Hepatocyte (in vitro differentiated cells): ENCODE measurements at regions not wholly inside any gene's neighbourhood (a gene's known extent, or its start where the extent isn't known, plus 50 kb on each side); places are given as distances from the start of the nearest gene placed in this dataset.

Source experiments
- EZH2 ChIP-seq: fragments of 200-600 bp; sonication (generic); IDR thresholded peaks from 2 replicates; pipeline ENCODE4 v1.6.1; 2016; ENCODE audit warnings: antibody characterized with exemption, mild to moderate bottlenecking, borderline replicate concordance
- TF ChIP-seq, protein P1 (sequence below): fragments of 200-600 bp; sonication (generic); IDR thresholded peaks from 2 replicates; pipeline ENCODE4 v1.5.1; 2016; ENCODE audit warnings: antibody characterized with exemption, mild to moderate bottlenecking; ENCODE audit not compliant: poor library complexity

DNA sequence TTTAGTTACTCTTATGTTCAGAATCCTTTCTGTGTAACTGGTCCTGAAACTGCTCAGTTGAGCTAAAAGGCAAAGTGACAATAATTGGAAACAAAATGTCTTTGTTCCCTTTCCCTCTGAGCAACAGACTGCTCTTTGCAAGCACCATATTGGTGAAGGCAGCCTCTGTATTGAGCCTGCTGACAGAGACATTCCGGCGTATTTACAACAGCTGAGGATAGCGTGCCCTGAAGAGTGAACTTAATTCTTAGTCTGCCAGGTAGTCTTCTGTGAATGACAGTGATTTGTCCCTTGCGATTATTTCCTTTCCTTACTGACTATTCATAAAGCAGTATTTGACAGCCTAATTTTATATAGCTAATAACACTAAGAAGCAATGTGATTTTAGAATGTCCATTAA, 239.1 kb downstream of the CPS1 start:
- TF ChIP-seq, protein P1, sequence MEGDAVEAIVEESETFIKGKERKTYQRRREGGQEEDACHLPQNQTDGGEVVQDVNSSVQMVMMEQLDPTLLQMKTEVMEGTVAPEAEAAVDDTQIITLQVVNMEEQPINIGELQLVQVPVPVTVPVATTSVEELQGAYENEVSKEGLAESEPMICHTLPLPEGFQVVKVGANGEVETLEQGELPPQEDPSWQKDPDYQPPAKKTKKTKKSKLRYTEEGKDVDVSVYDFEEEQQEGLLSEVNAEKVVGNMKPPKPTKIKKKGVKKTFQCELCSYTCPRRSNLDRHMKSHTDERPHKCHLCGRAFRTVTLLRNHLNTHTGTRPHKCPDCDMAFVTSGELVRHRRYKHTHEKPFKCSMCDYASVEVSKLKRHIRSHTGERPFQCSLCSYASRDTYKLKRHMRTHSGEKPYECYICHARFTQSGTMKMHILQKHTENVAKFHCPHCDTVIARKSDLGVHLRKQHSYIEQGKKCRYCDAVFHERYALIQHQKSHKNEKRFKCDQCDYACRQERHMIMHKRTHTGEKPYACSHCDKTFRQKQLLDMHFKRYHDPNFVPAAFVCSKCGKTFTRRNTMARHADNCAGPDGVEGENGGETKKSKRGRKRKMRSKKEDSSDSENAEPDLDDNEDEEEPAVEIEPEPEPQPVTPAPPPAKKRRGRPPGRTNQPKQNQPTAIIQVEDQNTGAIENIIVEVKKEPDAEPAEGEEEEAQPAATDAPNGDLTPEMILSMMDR: no peak
- TF ChIP-seq EZH2: no peak
